ENCODE measurements at regions not wholly inside any gene's neighbourhood (a gene's known extent, or its start where the extent isn't known, plus 50 kb on each side); places are given as distances from the start of the nearest gene placed in this dataset.
A peak's percentile ranks its signal among the peaks of the same experiment; 100 is the strongest.

DNA sequence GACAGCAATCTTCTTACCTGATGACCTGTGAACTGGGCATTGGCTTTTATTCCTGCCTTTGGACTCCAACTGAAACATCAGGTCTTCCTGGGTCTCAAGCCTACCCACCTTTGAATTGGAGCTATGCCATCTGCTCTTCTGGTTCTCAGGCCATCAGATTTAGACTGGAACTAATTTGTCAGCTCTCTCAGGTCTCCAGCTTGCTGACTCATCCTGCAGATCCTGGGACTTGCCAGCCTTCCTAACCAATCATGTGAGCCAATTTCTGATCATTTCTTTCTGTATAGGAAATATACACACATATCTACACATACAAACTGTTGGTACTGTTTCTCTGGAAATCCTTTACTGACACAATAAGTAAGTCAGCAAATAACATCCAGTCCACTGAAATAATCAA, 65.3 kb upstream of the TSPAN8 start:
- Histone ChIP-seq H3K23ac (ENCODE audit: low read length) (no peak overlapping the region), H3K18ac (ENCODE audit: low read length) (no peak overlapping the region), H3K4me3 (ENCODE audit: low read depth, low read length) (no peak overlapping the region), H2BK5ac (ENCODE audit: low read depth, low read length, poor library complexity) (no peak overlapping the region), H3K4me2 (ENCODE audit: low read length) (no peak overlapping the region), H3K27ac (ENCODE audit: low read depth, low read length) (no peak overlapping the region), H3K9me3 (ENCODE audit: insufficient read depth, low read depth, low read length) (no peaks in the 10 kb centered on the region), H4K12ac (ENCODE audit: low read depth, low read length) (no peak overlapping the region), H3K27me3 (ENCODE audit: insufficient read depth, low read length) (no peaks in the 10 kb centered on the region), H3K9ac (ENCODE audit: low read length) (no peak overlapping the region), H4K8ac (ENCODE audit: low read depth, low read length) (no peak overlapping the region), H2BK120ac (ENCODE audit: insufficient read depth, low read length, poor library complexity) (no peak overlapping the region), H2BK12ac (ENCODE audit: low read length) (no peak overlapping the region), H3K14ac (ENCODE audit: low read length) (no peak overlapping the region), H3K79me2 (ENCODE audit: control insufficient read depth, insufficient read depth, low read length, poor library complexity) (no peaks in the 10 kb centered on the region), H3K79me1 (ENCODE audit: low read length) (no peaks in the 10 kb centered on the region), H3K36me3 (ENCODE audit: control insufficient read depth in 1 of 2, insufficient read depth in 2 of 2, low read length in 2 of 2) (no peaks in the 10 kb centered on the region), H2AK5ac (ENCODE audit: low read length) (no peak overlapping the region), H2AFZ (ENCODE audit: insufficient read depth, low read length, poor library complexity) (no peak overlapping the region), H4K91ac (ENCODE audit: low read depth, low read length) (no peak overlapping the region), H3K4ac (ENCODE audit: low read depth, low read length) (no peak overlapping the region), H3K4me1 (ENCODE audit: control insufficient read depth in 1 of 2, insufficient read depth in 2 of 2, low read length in 2 of 2) (no peaks in the 10 kb centered on the region)
- no peak for DNase-seq

- Histone ChIP-seq H3K9ac (ENCODE audit: low read length) (no peak overlapping the region), H2BK120ac (ENCODE audit: insufficient read depth, low read length, poor library complexity) (no peak overlapping the region), H3K4me2 (ENCODE audit: low read length) (no peak overlapping the region), H3K18ac (ENCODE audit: low read length) (no peak overlapping the region), H3K9me3 (ENCODE audit: insufficient read depth, low read depth, low read length) (no peaks in the 10 kb centered on the region), H3K36me3 (ENCODE audit: control insufficient read depth in 1 of 2, insufficient read depth in 2 of 2, low read length in 2 of 2) (no peaks in the 10 kb centered on the region), H3K27me3 (ENCODE audit: insufficient read depth, low read length) (no peaks in the 10 kb centered on the region), H4K91ac (ENCODE audit: low read depth, low read length) (no peak overlapping the region), H3K79me1 (ENCODE audit: low read length) (no peaks in the 10 kb centered on the region), H2BK12ac (ENCODE audit: low read length) (no peak overlapping the region), H3K4me1 (ENCODE audit: control insufficient read depth in 1 of 2, insufficient read depth in 2 of 2, low read length in 2 of 2) (no peaks in the 10 kb centered on the region), H3K4ac (ENCODE audit: low read depth, low read length) (no peak overlapping the region), H2AFZ (ENCODE audit: insufficient read depth, low read length, poor library complexity) (no peak overlapping the region), H3K14ac (ENCODE audit: low read length) (no peak overlapping the region), H2BK5ac (ENCODE audit: low read depth, low read length, poor library complexity) (no peak overlapping the region), H3K4me3 (ENCODE audit: low read depth, low read length) (no peak overlapping the region), H2AK5ac (ENCODE audit: low read length) (no peak overlapping the region), H4K12ac (ENCODE audit: low read depth, low read length) (no peak overlapping the region), H3K79me2 (ENCODE audit: control insufficient read depth, insufficient read depth, low read length, poor library complexity) (no peaks in the 10 kb centered on the region), H3K23ac (ENCODE audit: low read length) (no peak overlapping the region), H3K27ac (ENCODE audit: low read depth, low read length) (no peak overlapping the region), H4K8ac (ENCODE audit: low read depth, low read length) (no peak overlapping the region)
- peak in 1 of 2 donors; percentile 29 for DNase-seq
- WGBS (ENCODE audit: extremely low coverage, insufficient coverage, insufficient read length): no CpG with 5 or more reads among the region's 4 CpGs
Measured at GRCh38 chr12:71222436-71222835, 64.6 kb upstream of the TSPAN8 start.

DNA sequence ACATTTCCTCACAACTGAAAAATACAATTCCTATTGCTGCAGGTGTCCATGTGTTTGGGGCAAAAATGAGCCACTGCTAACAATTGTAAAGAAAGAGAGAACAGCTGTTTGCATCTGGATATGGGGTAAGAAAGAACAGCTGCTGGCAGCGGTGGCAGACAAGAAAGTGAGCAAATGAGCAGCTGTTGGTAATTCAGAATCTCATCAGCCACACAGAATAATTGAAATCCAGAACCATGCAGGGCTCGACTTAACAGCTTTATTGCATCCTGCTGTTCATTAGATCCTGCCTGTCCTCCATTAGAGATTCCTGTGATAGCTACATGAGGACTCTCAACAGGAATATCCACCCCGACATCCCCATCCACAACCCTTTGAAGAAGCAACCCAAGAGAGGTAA, 62.5 kb upstream of the TSPAN8 start:
- no peak overlapping the region for H2BK12ac ChIP-seq (ENCODE audit: low read length)
- no peaks in the 10 kb centered on the region for H3K79me2 ChIP-seq (ENCODE audit: control insufficient read depth, insufficient read depth, low read length, poor library complexity)
- H3K14ac ChIP-seq (ENCODE audit: low read length): no peak overlapping the region
- no peak overlapping the region for H2AFZ ChIP-seq (ENCODE audit: insufficient read depth, low read length, poor library complexity)
- H3K27ac ChIP-seq (ENCODE audit: low read depth, low read length): no peak overlapping the region
- no peak overlapping the region for H3K4me2 ChIP-seq (ENCODE audit: low read length)
- no peaks in the 10 kb centered on the region for H3K9me3 ChIP-seq (ENCODE audit: insufficient read depth, low read depth, low read length)
- H4K8ac ChIP-seq (ENCODE audit: low read depth, low read length): no peak overlapping the region
- H2AK5ac ChIP-seq (ENCODE audit: low read length): no peak overlapping the region
- H3K36me3 ChIP-seq (ENCODE audit: control insufficient read depth in 1 of 2, insufficient read depth in 2 of 2, low read length in 2 of 2): no peaks in the 10 kb centered on the region
- no peak overlapping the region for H3K18ac ChIP-seq (ENCODE audit: low read length)
- no peak overlapping the region for H4K12ac ChIP-seq (ENCODE audit: low read depth, low read length)
- no peak overlapping the region for H3K4me3 ChIP-seq (ENCODE audit: low read depth, low read length)
- H4K91ac ChIP-seq (ENCODE audit: low read depth, low read length): no peak overlapping the region
- no peak overlapping the region for H2BK120ac ChIP-seq (ENCODE audit: insufficient read depth, low read length, poor library complexity)
- no peak overlapping the region for H3K9ac ChIP-seq (ENCODE audit: low read length)
- no peaks in the 10 kb centered on the region for H3K27me3 ChIP-seq (ENCODE audit: insufficient read depth, low read length)
- no peak for DNase-seq
- H3K4me1 ChIP-seq (ENCODE audit: control insufficient read depth in 1 of 2, insufficient read depth in 2 of 2, low read length in 2 of 2): no peaks in the 10 kb centered on the region
- H3K4ac ChIP-seq (ENCODE audit: low read depth, low read length): no peak overlapping the region
- no peak overlapping the region for H2BK5ac ChIP-seq (ENCODE audit: low read depth, low read length, poor library complexity)
- no CpG with 5 or more reads among the region's 3 CpGs for WGBS (ENCODE audit: extremely low coverage, insufficient coverage, insufficient read length)
- no peaks in the 10 kb centered on the region for H3K79me1 ChIP-seq (ENCODE audit: low read length)
- H3K23ac ChIP-seq (ENCODE audit: low read length): no peak overlapping the region

DNA sequence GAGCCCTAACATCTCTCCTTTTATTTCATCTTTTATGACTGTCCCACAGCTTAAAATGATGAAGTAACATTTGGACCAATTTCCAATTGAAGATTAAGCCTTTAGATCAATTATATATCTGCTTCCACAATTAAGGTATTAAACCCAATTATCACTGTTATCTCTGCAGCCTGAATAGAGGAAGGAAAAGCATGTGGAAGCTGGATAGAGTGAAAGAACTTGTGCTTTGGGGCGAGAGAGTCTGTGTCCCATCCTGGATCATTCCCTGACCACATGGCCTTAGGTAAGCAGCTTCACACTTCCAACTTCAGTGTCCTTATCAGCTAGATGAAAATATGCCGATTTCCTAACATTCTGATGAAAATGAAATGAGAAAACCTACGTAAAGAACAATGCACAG, 61.4 kb upstream of the TSPAN8 start:
- H3K36me3 ChIP-seq (ENCODE audit: control insufficient read depth in 1 of 2, insufficient read depth in 2 of 2, low read length in 2 of 2): no peaks in the 10 kb centered on the region
- no peak overlapping the region for H4K8ac ChIP-seq (ENCODE audit: low read depth, low read length)
- H2BK12ac ChIP-seq (ENCODE audit: low read length): no peak overlapping the region
- DNase-seq: no peak
- H4K91ac ChIP-seq (ENCODE audit: low read depth, low read length): no peak overlapping the region
- H3K4me1 ChIP-seq (ENCODE audit: control insufficient read depth in 1 of 2, insufficient read depth in 2 of 2, low read length in 2 of 2): no peaks in the 10 kb centered on the region
- no peaks in the 10 kb centered on the region for H3K9me3 ChIP-seq (ENCODE audit: insufficient read depth, low read depth, low read length)
- no peak overlapping the region for H3K9ac ChIP-seq (ENCODE audit: low read length)
- no peak overlapping the region for H3K4me3 ChIP-seq (ENCODE audit: low read depth, low read length)
- WGBS (ENCODE audit: extremely low coverage, insufficient coverage, insufficient read length): no CpG with 5 or more reads among the region's 3 CpGs
- H4K12ac ChIP-seq (ENCODE audit: low read depth, low read length): no peak overlapping the region
- H2AK5ac ChIP-seq (ENCODE audit: low read length): no peak overlapping the region
- H3K79me2 ChIP-seq (ENCODE audit: control insufficient read depth, insufficient read depth, low read length, poor library complexity): no peaks in the 10 kb centered on the region
- H3K23ac ChIP-seq (ENCODE audit: low read length): no peak overlapping the region
- no peaks in the 10 kb centered on the region for H3K27me3 ChIP-seq (ENCODE audit: insufficient read depth, low read length)
- H3K18ac ChIP-seq (ENCODE audit: low read length): no peak overlapping the region
- H3K79me1 ChIP-seq (ENCODE audit: low read length): no peaks in the 10 kb centered on the region
- no peak overlapping the region for H3K14ac ChIP-seq (ENCODE audit: low read length)
- no peak overlapping the region for H3K4ac ChIP-seq (ENCODE audit: low read depth, low read length)
- no peak overlapping the region for H3K4me2 ChIP-seq (ENCODE audit: low read length)
- no peak overlapping the region for H2BK5ac ChIP-seq (ENCODE audit: low read depth, low read length, poor library complexity)
- H2BK120ac ChIP-seq (ENCODE audit: insufficient read depth, low read length, poor library complexity): no peak overlapping the region
- H3K27ac ChIP-seq (ENCODE audit: low read depth, low read length): no peak overlapping the region
- H2AFZ ChIP-seq (ENCODE audit: insufficient read depth, low read length, poor library complexity): no peak overlapping the region

DNA sequence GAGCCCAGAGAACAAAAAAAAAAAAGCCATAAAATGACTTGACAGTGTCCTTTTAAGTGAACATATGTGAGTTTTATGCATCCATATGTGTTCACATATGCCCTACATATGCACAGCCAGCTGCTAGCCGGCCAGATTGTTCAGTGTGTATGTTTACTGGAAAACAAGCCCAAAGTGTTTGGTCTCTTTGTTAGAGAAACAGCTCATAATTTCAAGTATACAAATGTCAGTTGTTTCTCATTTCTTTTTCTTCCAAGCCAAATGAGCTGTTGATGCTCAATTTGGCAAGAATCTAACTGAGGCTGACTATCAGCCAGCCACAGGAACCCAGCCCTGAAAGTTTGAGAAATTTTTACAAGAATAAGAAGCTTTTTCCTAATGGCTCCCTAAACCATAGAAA, 60.8 kb upstream of the TSPAN8 start:
- Histone ChIP-seq H3K27ac (ENCODE audit: low read depth, low read length) (no peak overlapping the region), H2BK5ac (ENCODE audit: low read depth, low read length, poor library complexity) (no peak overlapping the region), H2BK120ac (ENCODE audit: insufficient read depth, low read length, poor library complexity) (no peak overlapping the region), H4K8ac (ENCODE audit: low read depth, low read length) (no peak overlapping the region), H4K91ac (ENCODE audit: low read depth, low read length) (no peak overlapping the region), H3K36me3 (ENCODE audit: control insufficient read depth in 1 of 2, insufficient read depth in 2 of 2, low read length in 2 of 2) (no peaks in the 10 kb centered on the region), H4K12ac (ENCODE audit: low read depth, low read length) (no peak overlapping the region), H3K4me3 (ENCODE audit: low read depth, low read length) (no peak overlapping the region), H2BK12ac (ENCODE audit: low read length) (no peak overlapping the region), H2AK5ac (ENCODE audit: low read length) (no peak overlapping the region), H3K9ac (ENCODE audit: low read length) (no peak overlapping the region), H3K79me2 (ENCODE audit: control insufficient read depth, insufficient read depth, low read length, poor library complexity) (no peaks in the 10 kb centered on the region), H3K18ac (ENCODE audit: low read length) (no peak overlapping the region), H3K27me3 (ENCODE audit: insufficient read depth, low read length) (no peaks in the 10 kb centered on the region), H3K4me1 (ENCODE audit: control insufficient read depth in 1 of 2, insufficient read depth in 2 of 2, low read length in 2 of 2) (no peaks in the 10 kb centered on the region), H3K4me2 (ENCODE audit: low read length) (no peak overlapping the region), H3K4ac (ENCODE audit: low read depth, low read length) (no peak overlapping the region), H3K14ac (ENCODE audit: low read length) (no peak overlapping the region), H3K9me3 (ENCODE audit: insufficient read depth, low read depth, low read length) (no peaks in the 10 kb centered on the region), H3K79me1 (ENCODE audit: low read length) (no peaks in the 10 kb centered on the region), H2AFZ (ENCODE audit: insufficient read depth, low read length, poor library complexity) (no peak overlapping the region), H3K23ac (ENCODE audit: low read length) (no peak overlapping the region)
- no CpG with 5 or more reads among the region's 1 CpG for whole genome bisulfite sequencing (ENCODE audit: extremely low coverage, insufficient coverage, insufficient read length)
- no peak for DNase-seq
